ENCODE measurements at regions not wholly inside any gene's neighbourhood (a gene's known extent, or its start where the extent isn't known, plus 50 kb on each side); places are given as distances from the start of the nearest gene placed in this dataset.

- H3K4me1 Mint-ChIP-seq (ENCODE audit: low read depth) = peaks cover 43% of the 10 kb centered on the region
- no peak overlapping the region for H3K4me3 Mint-ChIP-seq
- no peaks in the 10 kb centered on the region for H3K9me3 Mint-ChIP-seq (ENCODE audit: low read depth)
- peaks cover 2% of the 10 kb centered on the region for H3K27me3 Mint-ChIP-seq
- peaks cover 3% of the 10 kb centered on the region for H3K36me3 Mint-ChIP-seq
- H3K27ac Mint-ChIP-seq = no peak overlapping the region
These were observed 129.5 kb upstream of the STT3B start for GRCh38 chr3:31403197-31403596.

DNA sequence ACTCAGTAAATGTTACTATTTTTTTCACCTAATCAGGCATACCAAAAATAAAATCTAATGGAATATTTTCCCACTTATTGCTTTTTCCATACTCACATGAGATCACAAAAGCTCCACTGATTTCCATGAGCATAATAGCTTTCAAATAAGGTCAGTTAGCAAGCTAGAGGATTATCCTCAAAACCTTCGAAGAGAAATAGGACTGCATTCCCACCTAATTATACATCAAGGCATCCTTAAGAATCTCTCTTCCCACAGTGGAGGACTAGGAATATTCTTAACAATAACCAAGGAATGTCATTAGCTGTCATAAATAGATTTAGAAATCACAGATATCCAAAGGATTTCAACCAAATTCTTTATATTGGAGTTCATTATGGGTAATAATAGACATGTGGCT is 127.9 kb upstream of the STT3B start:
- Mint-ChIP-seq H3K4me1 (ENCODE audit: low read depth) (peaks cover 37% of the 10 kb centered on the region), H3K36me3 (peaks cover 3% of the 10 kb centered on the region), H3K27me3 (peaks cover 2% of the 10 kb centered on the region), H3K27ac (no peak overlapping the region), H3K9me3 (ENCODE audit: low read depth) (no peaks in the 10 kb centered on the region), H3K4me3 (no peak overlapping the region)

- no peak overlapping the region for H3K4me3 Mint-ChIP-seq
- H3K9me3 Mint-ChIP-seq (ENCODE audit: low read depth) = no peaks in the 10 kb centered on the region
- peaks cover 3% of the 10 kb centered on the region for H3K36me3 Mint-ChIP-seq
- peaks cover 32% of the 10 kb centered on the region for H3K4me1 Mint-ChIP-seq (ENCODE audit: low read depth)
- H3K27ac Mint-ChIP-seq = no peak overlapping the region
- H3K27me3 Mint-ChIP-seq = peaks cover 2% of the 10 kb centered on the region
These were observed 127.2 kb upstream of the STT3B start for GRCh38 chr3:31405515-31405914.

DNA sequence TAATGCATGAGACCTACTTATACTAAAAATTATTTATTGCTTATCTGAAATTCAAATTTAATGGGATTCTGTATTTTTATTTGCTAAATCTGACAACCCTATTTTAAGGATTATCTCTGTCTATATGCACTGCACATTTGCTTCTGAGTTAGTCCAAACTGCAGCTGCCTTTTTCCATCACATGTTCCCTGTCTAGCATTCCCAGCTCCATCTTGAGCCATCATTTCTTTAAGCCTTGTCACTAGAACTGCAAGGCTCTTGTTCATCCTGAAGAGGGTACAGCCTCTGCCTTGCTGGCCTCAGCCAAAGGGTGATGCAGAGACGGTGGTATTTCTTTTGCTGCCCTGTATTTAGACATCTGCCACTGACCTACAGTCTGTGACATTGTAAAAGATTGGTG is 125.8 kb upstream of the STT3B start:
- H3K4me1 Mint-ChIP-seq (ENCODE audit: low read depth) = peaks cover 26% of the 10 kb centered on the region
- H3K36me3 Mint-ChIP-seq = peaks cover 3% of the 10 kb centered on the region
- peaks cover 2% of the 10 kb centered on the region for H3K27me3 Mint-ChIP-seq
- H3K9me3 Mint-ChIP-seq (ENCODE audit: low read depth) = no peaks in the 10 kb centered on the region
- no peak overlapping the region for H3K4me3 Mint-ChIP-seq
- no peak overlapping the region for H3K27ac Mint-ChIP-seq

DNA sequence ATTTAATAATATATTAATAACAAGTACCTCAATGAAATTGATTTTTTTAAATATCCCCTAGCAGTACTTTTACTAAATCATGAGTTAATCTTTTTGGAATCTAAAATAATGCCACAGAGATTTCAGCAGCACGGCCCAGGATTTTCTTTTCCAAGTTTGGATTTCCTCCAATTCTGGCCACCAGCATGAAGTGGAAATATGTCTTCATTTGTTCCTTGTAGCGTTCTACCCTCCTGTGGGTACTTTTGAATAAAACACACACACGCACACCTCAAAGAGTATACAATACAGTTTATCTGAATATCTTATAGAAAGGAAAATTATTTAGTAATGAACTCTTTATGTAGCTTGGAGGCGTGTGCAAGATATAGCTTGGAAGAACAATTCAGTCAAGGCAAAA is 125.1 kb upstream of the STT3B start:
- Mint-ChIP-seq H3K4me3 (no peak overlapping the region), H3K27me3 (peaks cover 2% of the 10 kb centered on the region)

DNA sequence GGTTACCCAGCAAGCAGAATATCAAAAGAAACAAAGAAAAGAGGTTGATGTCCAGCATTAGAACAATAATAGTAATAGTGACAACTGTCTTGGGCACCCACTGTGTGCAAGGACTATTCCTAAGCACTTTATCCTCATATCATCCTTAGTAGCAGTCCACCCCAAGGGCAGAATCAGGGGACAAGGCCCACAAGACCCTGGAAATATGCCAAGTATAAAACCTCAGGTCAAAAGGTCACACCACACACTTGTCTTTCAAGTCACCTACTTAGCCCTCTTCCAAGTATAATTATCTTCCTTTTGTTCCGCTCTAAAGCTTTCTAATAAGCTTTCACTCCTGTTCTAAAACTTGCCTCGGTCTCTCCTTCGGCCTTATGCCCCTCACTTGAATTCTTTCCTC is 124.0 kb upstream of the STT3B start:
- Mint-ChIP-seq H3K4me3 (no peak overlapping the region), H3K9me3 (ENCODE audit: low read depth) (no peaks in the 10 kb centered on the region)

More for the DNA sequence above, 125.1 kb upstream of the STT3B start:
- peaks cover 19% of the 10 kb centered on the region for H3K4me1 Mint-ChIP-seq (ENCODE audit: low read depth)
- H3K36me3 Mint-ChIP-seq = peaks cover 3% of the 10 kb centered on the region
- no peaks in the 10 kb centered on the region for H3K9me3 Mint-ChIP-seq (ENCODE audit: low read depth)
- H3K27ac Mint-ChIP-seq = no peak overlapping the region

GRCh38 chr3:31409389-31409788 is 123.3 kb upstream of the STT3B start:
- H3K27me3 Mint-ChIP-seq = peaks cover 2% of the 10 kb centered on the region
- no peak overlapping the region for H3K4me3 Mint-ChIP-seq
- H3K9me3 Mint-ChIP-seq (ENCODE audit: low read depth) = no peaks in the 10 kb centered on the region
- H3K4me1 Mint-ChIP-seq (ENCODE audit: low read depth) = peaks cover 16% of the 10 kb centered on the region
- H3K27ac Mint-ChIP-seq = no peak overlapping the region
- peaks cover 3% of the 10 kb centered on the region for H3K36me3 Mint-ChIP-seq

More for the DNA sequence above, 124.0 kb upstream of the STT3B start:
- Mint-ChIP-seq H3K36me3 (peaks cover 3% of the 10 kb centered on the region), H3K4me1 (ENCODE audit: low read depth) (peaks cover 16% of the 10 kb centered on the region), H3K27ac (no peak overlapping the region), H3K27me3 (peaks cover 2% of the 10 kb centered on the region)

- no peak overlapping the region for H3K27ac Mint-ChIP-seq
- peaks cover 3% of the 10 kb centered on the region for H3K36me3 Mint-ChIP-seq
- H3K4me3 Mint-ChIP-seq = no peak overlapping the region
- peaks cover 2% of the 10 kb centered on the region for H3K27me3 Mint-ChIP-seq
- H3K4me1 Mint-ChIP-seq (ENCODE audit: low read depth) = peaks cover 16% of the 10 kb centered on the region
- H3K9me3 Mint-ChIP-seq (ENCODE audit: low read depth) = no peaks in the 10 kb centered on the region
These were observed 122.9 kb upstream of the STT3B start for GRCh38 chr3:31409866-31410265.

DNA sequence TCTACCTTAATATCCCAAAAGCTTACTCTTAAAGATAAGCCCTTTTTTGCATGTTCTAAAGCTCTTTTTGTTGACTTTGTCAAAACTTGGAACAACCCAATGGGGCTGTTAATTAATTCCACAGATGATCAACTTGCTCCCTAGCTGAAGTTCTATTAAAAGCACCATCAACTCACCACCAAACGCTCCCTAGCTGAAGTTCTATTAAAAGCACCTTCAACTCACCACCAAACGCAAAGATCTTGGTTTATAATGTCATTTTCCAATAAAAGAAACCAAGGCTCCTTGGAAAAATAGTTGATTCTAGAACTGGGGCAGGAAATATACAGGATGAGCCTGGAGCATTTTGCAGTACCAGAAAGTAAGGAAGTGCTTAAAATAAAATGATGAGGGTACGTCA is 122.3 kb upstream of the STT3B start:
- H3K9me3 Mint-ChIP-seq (ENCODE audit: low read depth) = no peaks in the 10 kb centered on the region
- H3K36me3 Mint-ChIP-seq = peaks cover 3% of the 10 kb centered on the region
- H3K27ac Mint-ChIP-seq = no peak overlapping the region
- peaks cover 16% of the 10 kb centered on the region for H3K4me1 Mint-ChIP-seq (ENCODE audit: low read depth)
- H3K27me3 Mint-ChIP-seq = peaks cover 2% of the 10 kb centered on the region
- no peak overlapping the region for H3K4me3 Mint-ChIP-seq

DNA sequence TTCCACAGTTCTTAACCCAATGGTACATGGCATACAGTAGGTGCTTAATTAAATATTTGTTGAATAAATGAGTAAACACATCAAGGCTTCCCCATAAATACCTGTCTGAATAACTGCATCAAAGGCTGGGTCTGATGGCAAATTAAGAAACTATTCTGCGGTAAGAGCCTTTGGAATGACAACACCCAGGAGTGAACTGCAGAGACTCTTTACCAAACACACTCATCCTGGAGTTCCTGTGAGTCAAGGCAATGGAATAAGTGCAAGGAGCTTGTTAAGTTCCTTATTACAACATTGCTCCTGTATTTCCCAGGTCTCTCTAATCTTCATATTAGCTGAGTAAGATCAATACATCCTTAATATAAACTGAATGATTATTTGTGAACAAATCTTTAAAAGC is 119.9 kb upstream of the STT3B start:
- Mint-ChIP-seq H3K4me3 (no peak overlapping the region), H3K27me3 (no peaks in the 10 kb centered on the region), H3K9me3 (ENCODE audit: low read depth) (no peaks in the 10 kb centered on the region), H3K36me3 (no peaks in the 10 kb centered on the region), H3K4me1 (ENCODE audit: low read depth) (peaks cover 10% of the 10 kb centered on the region), H3K27ac (no peak overlapping the region)

- H3K36me3 Mint-ChIP-seq = no peaks in the 10 kb centered on the region
- no peaks in the 10 kb centered on the region for H3K27me3 Mint-ChIP-seq
- H3K4me1 Mint-ChIP-seq (ENCODE audit: low read depth) = peaks cover 10% of the 10 kb centered on the region
- H3K27ac Mint-ChIP-seq = no peak overlapping the region
- H3K9me3 Mint-ChIP-seq (ENCODE audit: low read depth) = no peaks in the 10 kb centered on the region
- no peak overlapping the region for H3K4me3 Mint-ChIP-seq
These were observed 119.2 kb upstream of the STT3B start for GRCh38 chr3:31413515-31413914.

DNA sequence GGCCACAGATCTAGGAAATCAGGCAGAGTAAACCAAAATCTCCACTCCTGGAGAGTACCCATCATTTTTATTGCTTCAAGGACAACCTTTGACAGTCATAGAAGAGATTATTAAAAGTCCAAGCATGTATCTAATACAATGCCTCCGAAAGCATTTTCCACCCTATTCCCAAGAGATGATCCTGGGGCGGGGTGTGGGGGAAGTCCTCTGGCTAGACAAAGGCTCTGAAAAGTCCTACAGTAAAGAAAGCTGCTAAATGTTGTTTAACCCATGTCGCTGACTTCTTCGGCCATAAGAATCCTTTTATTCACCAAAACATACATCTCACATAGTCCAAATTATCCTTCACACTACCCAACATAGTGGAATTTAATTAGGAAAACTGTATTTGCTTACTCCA is 115.7 kb upstream of the STT3B start:
- H3K4me3 Mint-ChIP-seq = no peak overlapping the region
- no peaks in the 10 kb centered on the region for H3K27me3 Mint-ChIP-seq
- H3K27ac Mint-ChIP-seq = no peak overlapping the region
- peaks cover 7% of the 10 kb centered on the region for H3K4me1 Mint-ChIP-seq (ENCODE audit: low read depth)
- no peaks in the 10 kb centered on the region for H3K9me3 Mint-ChIP-seq (ENCODE audit: low read depth)
- H3K36me3 Mint-ChIP-seq = no peaks in the 10 kb centered on the region

GRCh38 chr3:31417486-31417885 is 115.2 kb upstream of the STT3B start:
- H3K36me3 Mint-ChIP-seq = no peaks in the 10 kb centered on the region

DNA sequence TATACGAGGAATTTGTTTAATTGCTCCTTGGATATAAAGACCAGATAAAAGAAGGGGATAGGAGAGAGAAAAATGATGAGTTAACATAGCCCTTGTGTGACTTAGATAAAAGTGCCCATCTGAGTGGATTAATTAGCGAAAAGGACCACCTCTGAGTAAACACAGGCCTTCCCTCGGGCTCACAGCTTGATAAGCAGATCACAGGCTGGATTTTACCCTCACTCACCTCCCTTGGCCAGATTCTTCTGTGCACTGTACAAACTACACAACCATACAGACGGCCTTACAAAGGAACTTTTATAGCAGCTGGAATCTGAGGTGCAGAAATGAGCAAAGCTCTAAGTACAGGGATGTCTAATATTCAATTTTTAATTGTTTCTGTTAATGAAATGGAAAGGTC is 112.4 kb upstream of the STT3B start:
- peaks cover 14% of the 10 kb centered on the region for H3K4me1 Mint-ChIP-seq (ENCODE audit: low read depth)
- H3K27me3 Mint-ChIP-seq = no peaks in the 10 kb centered on the region
- H3K36me3 Mint-ChIP-seq = no peaks in the 10 kb centered on the region

More at GRCh38 chr3:31417486-31417885, 115.2 kb upstream of the STT3B start:
- H3K27ac Mint-ChIP-seq = no peak overlapping the region
- peaks cover 10% of the 10 kb centered on the region for H3K4me1 Mint-ChIP-seq (ENCODE audit: low read depth)
- no peak overlapping the region for H3K4me3 Mint-ChIP-seq
- no peaks in the 10 kb centered on the region for H3K9me3 Mint-ChIP-seq (ENCODE audit: low read depth)
- H3K27me3 Mint-ChIP-seq = no peaks in the 10 kb centered on the region

DNA sequence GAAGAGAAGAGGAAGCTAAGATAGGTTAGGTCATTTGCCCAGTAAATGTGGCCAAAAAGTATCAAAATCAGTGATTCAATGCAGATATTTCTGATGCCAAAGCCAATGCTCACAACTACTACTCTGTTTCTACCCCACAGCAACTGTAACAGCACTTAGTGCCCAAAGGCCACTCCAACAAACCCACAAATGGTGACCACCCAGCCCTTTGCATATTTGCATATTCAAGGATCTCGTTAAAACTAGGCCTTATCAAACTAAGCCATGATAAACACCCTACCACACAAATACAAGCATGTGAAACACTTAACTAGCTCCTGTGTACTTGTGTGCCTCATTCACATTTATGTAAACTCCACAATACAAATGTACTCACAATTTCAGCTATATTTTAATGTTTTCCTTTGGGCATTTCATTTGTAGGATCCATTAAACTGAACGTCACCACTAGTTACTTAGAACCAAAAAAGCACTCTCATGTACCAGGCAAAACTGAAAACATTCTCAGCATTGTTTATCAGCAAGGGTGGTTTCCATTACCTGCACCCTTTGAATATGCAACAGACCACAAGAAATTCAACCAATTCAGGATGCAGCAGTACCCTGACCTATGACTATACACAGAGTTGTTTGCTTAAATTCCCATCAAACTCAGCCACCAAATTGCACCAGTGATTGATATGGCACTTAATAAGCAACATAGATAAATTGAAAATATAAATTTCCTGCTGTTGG is 111.2 kb upstream of the STT3B start:
- H3K36me3 Mint-ChIP-seq = no peaks in the 10 kb centered on the region
- H3K27me3 Mint-ChIP-seq = no peaks in the 10 kb centered on the region
- H3K4me3 Mint-ChIP-seq = no peak overlapping the region
- peaks cover 3% of the 10 kb centered on the region for H3K9me3 Mint-ChIP-seq (ENCODE audit: low read depth)
- H3K27ac Mint-ChIP-seq = no peak overlapping the region
- H3K4me1 Mint-ChIP-seq (ENCODE audit: low read depth) = peaks cover 14% of the 10 kb centered on the region

More for the DNA sequence above, 112.4 kb upstream of the STT3B start:
- Mint-ChIP-seq H3K27ac (no peak overlapping the region), H3K9me3 (ENCODE audit: low read depth) (no peaks in the 10 kb centered on the region), H3K4me3 (no peak overlapping the region)

GRCh38 chr3:31422237-31422636 is 110.5 kb upstream of the STT3B start:
- Mint-ChIP-seq H3K4me3 (no peak overlapping the region), H3K27me3 (no peaks in the 10 kb centered on the region), H3K36me3 (no peaks in the 10 kb centered on the region), H3K4me1 (ENCODE audit: low read depth) (peaks cover 14% of the 10 kb centered on the region), H3K9me3 (ENCODE audit: low read depth) (peaks cover 3% of the 10 kb centered on the region), H3K27ac (no peak overlapping the region)

Data from activated naive CD8-positive, alpha-beta T cell (primary cell).